Thoracic aorta (tissue), 2 donors: ENCODE measurements at regions not wholly inside any gene's neighbourhood (a gene's known extent, or its start where the extent isn't known, plus 50 kb on each side); places are given as distances from the start of the nearest gene placed in this dataset.

ENCODE experiments used
- ATAC-seq: fragments of 150-250 bp; one replicate; pipeline ENCODE4 v1.8.0; 2017; ENCODE audit warnings: low read depth; ENCODE audit not compliant: insufficient number of reproducible peaks, low FRiP score
- DNase-seq: peaks from one replicate; pipeline ENCODE4 v3.0.0-alpha.2; 2020; ENCODE audit warnings: low spot score
- H3K27ac ChIP-seq, 2 donors: fragments of 200-600 bp; sonication (generic); 1 replicate in 1 of 2; 2 replicates in 1 of 2; pipeline ENCODE4 v1.5.1; 2016; ENCODE audit warnings: mild to moderate bottlenecking in 2 of 2, moderate library complexity in 2 of 2
- H3K27me3 ChIP-seq: fragments of 200-600 bp; sonication (generic); replicated peaks from 2 replicates; pipeline ENCODE4 v1.6.0; 2016; ENCODE audit warnings: mild to moderate bottlenecking; ENCODE audit not compliant: insufficient read depth
- H3K36me3 ChIP-seq: fragments of 200-600 bp; sonication (generic); one replicate; pipeline ENCODE4 v1.5.1; 2016
- H3K4me1 ChIP-seq, 2 donors: fragments of 200-600 bp; sonication (generic); 1 replicate in 1 of 2; 2 replicates in 1 of 2; pipeline versions ENCODE4 v1.5.1 to v1.6.0; 2016; ENCODE audit warnings: low read depth in 2 of 2, mild to moderate bottlenecking in 1 of 2; ENCODE audit not compliant: control insufficient read depth in 1 of 2
- H3K4me3 ChIP-seq: fragments of 200-600 bp; sonication (generic); 2 replicates; pipeline ENCODE4 v1.5.1; 2016; ENCODE audit warnings: mild to moderate bottlenecking
- H3K9me3 ChIP-seq: fragments of 200-600 bp; sonication (generic); 2 replicates; pipeline ENCODE4 v1.5.1; 2016
- TF ChIP-seq, protein P1 (sequence below): fragments of 200-600 bp; sonication (generic); IDR thresholded peaks from one replicate; pipeline ENCODE4 v1.5.1; 2019; ENCODE audit warnings: antibody characterized with exemption

DNA sequence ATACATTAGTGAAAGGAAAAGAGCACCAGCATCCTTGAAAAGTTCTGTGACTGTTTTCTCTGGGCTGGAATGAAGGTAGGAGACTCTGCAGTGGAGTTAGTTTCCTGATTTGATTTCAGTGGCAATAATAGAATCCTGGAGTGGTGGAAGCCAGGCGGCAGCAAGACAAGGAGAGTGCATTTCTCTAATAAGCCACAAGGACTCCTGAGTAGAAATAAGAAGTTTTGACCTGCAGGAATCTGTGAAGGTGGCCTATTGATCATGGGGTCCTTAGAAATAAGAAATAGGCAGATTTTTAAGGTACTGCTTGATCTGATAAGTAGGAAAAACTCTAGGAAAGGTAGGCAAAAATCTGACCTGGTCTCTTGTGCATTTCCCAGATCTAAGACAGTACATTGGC is 68.4 kb upstream of the ELOVL5 start:
- H3K27ac ChIP-seq, result no peak overlapping the region
- no peak overlapping the region for H3K4me3 ChIP-seq
- TF ChIP-seq, protein P1, sequence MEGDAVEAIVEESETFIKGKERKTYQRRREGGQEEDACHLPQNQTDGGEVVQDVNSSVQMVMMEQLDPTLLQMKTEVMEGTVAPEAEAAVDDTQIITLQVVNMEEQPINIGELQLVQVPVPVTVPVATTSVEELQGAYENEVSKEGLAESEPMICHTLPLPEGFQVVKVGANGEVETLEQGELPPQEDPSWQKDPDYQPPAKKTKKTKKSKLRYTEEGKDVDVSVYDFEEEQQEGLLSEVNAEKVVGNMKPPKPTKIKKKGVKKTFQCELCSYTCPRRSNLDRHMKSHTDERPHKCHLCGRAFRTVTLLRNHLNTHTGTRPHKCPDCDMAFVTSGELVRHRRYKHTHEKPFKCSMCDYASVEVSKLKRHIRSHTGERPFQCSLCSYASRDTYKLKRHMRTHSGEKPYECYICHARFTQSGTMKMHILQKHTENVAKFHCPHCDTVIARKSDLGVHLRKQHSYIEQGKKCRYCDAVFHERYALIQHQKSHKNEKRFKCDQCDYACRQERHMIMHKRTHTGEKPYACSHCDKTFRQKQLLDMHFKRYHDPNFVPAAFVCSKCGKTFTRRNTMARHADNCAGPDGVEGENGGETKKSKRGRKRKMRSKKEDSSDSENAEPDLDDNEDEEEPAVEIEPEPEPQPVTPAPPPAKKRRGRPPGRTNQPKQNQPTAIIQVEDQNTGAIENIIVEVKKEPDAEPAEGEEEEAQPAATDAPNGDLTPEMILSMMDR, result no peak
- H3K27me3 ChIP-seq, result no peaks in the 10 kb centered on the region
- H3K4me1 ChIP-seq, result no peaks in the 10 kb centered on the region
- no peaks in the 10 kb centered on the region for H3K36me3 ChIP-seq
- H3K9me3 ChIP-seq, result no peaks in the 10 kb centered on the region
- ATAC-seq, result no peak
- no peak for DNase-seq

DNA sequence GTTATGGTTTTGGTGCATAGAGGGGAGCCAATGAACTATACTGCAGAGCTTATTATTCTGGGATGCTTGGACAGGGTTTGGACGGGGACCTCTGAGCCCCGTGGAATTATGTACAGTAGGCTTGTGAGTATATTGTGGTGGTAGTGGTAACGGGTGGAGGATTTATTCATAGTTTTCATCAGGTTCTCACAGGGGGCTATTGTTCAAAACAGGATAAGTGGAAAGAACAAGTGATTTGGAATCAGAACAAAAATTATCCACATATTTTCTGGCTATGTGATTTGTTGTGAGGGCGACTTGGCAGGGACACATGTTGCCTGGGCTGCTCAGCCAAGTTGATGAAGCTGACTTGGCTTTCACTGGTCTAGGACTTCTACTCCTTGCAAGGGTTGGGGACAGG is 64.6 kb upstream of the ELOVL5 start:
- TF ChIP-seq, protein P1, result no peak
- DNase-seq (no peak), ATAC-seq (no peak)
- Histone ChIP-seq H3K9me3 (no peaks in the 10 kb centered on the region), H3K4me3 (no peak overlapping the region), H3K27me3 (no peaks in the 10 kb centered on the region), H3K27ac (no peak overlapping the region), H3K4me1 (no peaks in the 10 kb centered on the region), H3K36me3 (no peaks in the 10 kb centered on the region)

DNA sequence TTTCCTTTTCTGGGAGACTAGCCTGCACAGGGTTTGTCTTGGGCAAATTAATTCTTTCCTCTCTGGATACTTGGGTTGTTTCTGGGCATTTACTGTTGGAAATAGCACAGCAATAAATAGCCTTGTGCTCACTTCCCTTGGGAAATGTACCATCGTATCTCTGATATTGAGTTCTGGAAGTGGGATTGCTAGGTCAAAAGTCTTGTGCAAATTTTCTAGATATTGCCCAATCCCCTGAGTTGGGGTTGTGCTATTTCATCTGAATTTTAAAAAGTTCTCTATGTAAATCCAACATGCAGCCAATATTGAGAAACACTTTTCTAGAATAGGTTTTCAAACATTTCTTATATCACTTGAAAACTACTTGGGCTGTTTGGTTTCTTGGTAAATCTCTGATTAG is 64.0 kb upstream of the ELOVL5 start:
- no peak overlapping the region for H3K27ac ChIP-seq
- H3K9me3 ChIP-seq, result no peaks in the 10 kb centered on the region
- ATAC-seq (no peak), DNase-seq (no peak)
- no peak overlapping the region for H3K4me3 ChIP-seq
- TF ChIP-seq, protein P1, result no peak
- no peaks in the 10 kb centered on the region for H3K27me3 ChIP-seq
- no peaks in the 10 kb centered on the region for H3K4me1 ChIP-seq
- no peaks in the 10 kb centered on the region for H3K36me3 ChIP-seq

DNA sequence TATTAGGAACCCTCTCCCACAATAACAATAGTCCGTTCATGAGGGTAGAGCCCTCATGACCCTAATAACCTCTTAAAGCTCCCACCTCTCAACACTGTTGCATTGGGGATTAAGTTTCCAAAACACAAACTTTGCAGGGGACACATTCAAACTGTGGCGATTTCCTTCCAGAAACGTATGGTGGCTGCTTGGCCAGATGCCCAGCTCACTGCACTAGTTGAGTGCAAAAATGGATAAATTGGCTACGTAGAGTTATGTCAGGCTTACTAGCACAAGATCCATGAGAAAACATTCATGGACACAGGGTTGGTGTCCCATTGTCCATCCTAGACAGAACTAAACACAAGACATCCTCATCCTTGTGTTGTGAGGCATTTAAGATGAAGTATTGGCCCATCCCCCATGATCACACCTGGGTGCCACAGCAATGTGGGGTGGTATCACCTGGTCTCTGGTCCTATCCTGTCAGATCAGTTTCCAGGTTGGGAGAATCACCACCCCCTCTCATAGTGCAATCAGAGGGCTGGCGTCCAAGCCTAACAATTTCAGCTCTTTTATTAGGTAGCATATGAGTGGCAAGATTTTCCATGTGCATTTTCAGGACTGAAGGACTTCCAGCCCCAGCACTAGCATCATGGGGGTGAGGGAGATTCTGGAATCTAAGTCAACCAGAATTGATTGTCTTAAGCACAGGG is 63.4 kb upstream of the ELOVL5 start:
- Histone ChIP-seq H3K4me1 (no peaks in the 10 kb centered on the region), H3K9me3 (no peaks in the 10 kb centered on the region), H3K36me3 (no peaks in the 10 kb centered on the region), H3K27me3 (no peaks in the 10 kb centered on the region), H3K27ac (no peak overlapping the region), H3K4me3 (no peak overlapping the region)
- TF ChIP-seq, protein P1, result no peak
- DNase-seq (no peak), ATAC-seq (no peak)

DNA sequence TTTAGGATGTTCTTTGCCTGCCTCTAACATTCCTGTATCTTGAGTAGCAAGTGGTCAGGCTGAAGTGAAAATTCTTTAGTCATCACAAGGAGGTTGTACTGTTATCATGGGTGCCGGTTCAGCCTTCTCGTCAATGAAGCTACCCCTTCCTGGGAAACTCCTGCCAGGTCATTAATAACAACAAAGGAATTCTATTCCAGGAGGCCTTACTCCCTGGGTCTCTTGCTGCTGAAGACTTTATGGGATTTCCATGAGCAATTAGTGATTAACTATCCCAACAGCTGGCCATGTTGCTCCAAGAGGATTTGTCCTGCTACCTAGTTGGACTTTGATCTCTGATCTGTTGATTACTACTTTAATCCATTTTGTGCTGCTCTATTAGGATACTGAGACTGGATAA is 62.7 kb upstream of the ELOVL5 start:
- no peaks in the 10 kb centered on the region for H3K4me1 ChIP-seq
- TF ChIP-seq, protein P1, result no peak
- DNase-seq (no peak), ATAC-seq (no peak)
- no peaks in the 10 kb centered on the region for H3K27me3 ChIP-seq
- no peaks in the 10 kb centered on the region for H3K9me3 ChIP-seq
- no peak overlapping the region for H3K4me3 ChIP-seq
- no peaks in the 10 kb centered on the region for H3K36me3 ChIP-seq
- H3K27ac ChIP-seq, result no peak overlapping the region
